ENCODE measurements at regions not wholly inside any gene's neighbourhood (a gene's known extent, or its start where the extent isn't known, plus 50 kb on each side); places are given as distances from the start of the nearest gene placed in this dataset.
"Not testable (repeated sequence)": the region's sequence is repeated elsewhere in the genome, so short reads cannot be mapped to it uniquely, and the experiment has no call there.

GRCh38 chr4:75172551-75172950 lies 239.6 kb downstream of the PARM1 start:
- ChIA-PET CTCF (interaction anchor here (0.5 kb wide), 1 partner anchor 519 kb away, joined by 4 read pairs; no protein-coding TSS in a partner anchor), POLR2A (no interaction called here)
- Mint-ChIP-seq H3K27me3 (ENCODE audit: insufficient read depth, unreplicated experiment) (no peaks in the 10 kb centered on the region), H3K9me3 (ENCODE audit: unreplicated experiment) (no peaks in the 10 kb centered on the region), H3K4me1 (ENCODE audit: insufficient read depth, unreplicated experiment) (no peaks in the 10 kb centered on the region), H3K4me3 (ENCODE audit: unreplicated experiment) (no peak overlapping the region), H3K27ac (ENCODE audit: low read depth, unreplicated experiment) (no peak overlapping the region), H3K36me3 (ENCODE audit: insufficient read depth, unreplicated experiment) (no peaks in the 10 kb centered on the region)
- intact Hi-C loops (cut with micrococcal nuclease): no loop called here
- TF ChIP-seq, protein P1, sequence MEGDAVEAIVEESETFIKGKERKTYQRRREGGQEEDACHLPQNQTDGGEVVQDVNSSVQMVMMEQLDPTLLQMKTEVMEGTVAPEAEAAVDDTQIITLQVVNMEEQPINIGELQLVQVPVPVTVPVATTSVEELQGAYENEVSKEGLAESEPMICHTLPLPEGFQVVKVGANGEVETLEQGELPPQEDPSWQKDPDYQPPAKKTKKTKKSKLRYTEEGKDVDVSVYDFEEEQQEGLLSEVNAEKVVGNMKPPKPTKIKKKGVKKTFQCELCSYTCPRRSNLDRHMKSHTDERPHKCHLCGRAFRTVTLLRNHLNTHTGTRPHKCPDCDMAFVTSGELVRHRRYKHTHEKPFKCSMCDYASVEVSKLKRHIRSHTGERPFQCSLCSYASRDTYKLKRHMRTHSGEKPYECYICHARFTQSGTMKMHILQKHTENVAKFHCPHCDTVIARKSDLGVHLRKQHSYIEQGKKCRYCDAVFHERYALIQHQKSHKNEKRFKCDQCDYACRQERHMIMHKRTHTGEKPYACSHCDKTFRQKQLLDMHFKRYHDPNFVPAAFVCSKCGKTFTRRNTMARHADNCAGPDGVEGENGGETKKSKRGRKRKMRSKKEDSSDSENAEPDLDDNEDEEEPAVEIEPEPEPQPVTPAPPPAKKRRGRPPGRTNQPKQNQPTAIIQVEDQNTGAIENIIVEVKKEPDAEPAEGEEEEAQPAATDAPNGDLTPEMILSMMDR (IDR thresholded peaks at IDR 0.05; ENCODE audit: unreplicated experiment): no peak
- DNase-seq (ENCODE audit: unreplicated experiment): no peak
- BruUV-seq (replicated peaks): no TSS peak

DNA sequence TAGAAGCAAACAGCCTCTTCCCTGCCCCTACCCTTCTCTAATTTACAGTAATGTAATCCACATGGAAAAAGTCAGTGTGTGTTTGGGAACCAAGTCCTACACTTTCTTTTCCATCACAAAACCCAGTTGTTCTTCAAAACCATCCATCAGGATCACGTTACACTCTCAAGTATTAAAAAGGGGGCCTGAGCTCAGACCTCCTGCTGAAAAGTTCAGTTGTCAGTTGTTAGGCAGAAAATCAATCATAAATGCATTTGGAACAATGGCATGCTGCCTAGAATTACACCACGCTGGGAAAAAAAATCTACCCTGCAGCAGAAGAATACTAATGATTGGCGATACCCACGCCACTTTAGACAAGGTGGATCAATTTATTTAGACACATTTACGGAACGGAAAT lies 236.5 kb downstream of the PARM1 start:
- Mint-ChIP-seq H3K36me3 (ENCODE audit: insufficient read depth, unreplicated experiment) (no peaks in the 10 kb centered on the region), H3K27ac (ENCODE audit: low read depth, unreplicated experiment) (no peak overlapping the region), H3K27me3 (ENCODE audit: insufficient read depth, unreplicated experiment) (no peaks in the 10 kb centered on the region), H3K4me3 (ENCODE audit: unreplicated experiment) (no peak overlapping the region), H3K4me1 (ENCODE audit: insufficient read depth, unreplicated experiment) (no peaks in the 10 kb centered on the region), H3K9me3 (ENCODE audit: unreplicated experiment) (no peaks in the 10 kb centered on the region)
- DNase-seq (ENCODE audit: unreplicated experiment): no peak
- ChIA-PET POLR2A (no interaction called here), CTCF (no interaction called here)
- TF ChIP-seq, protein P1 (IDR thresholded peaks at IDR 0.05; ENCODE audit: unreplicated experiment): no peak
- intact Hi-C loops (cut with micrococcal nuclease): no loop called here
- no TSS peak for BruUV-seq (replicated peaks)

GRCh38 chr4:75169020-75169419 lies 236.1 kb downstream of the PARM1 start:
- Mint-ChIP-seq H3K9me3 (ENCODE audit: unreplicated experiment) (no peaks in the 10 kb centered on the region), H3K4me1 (ENCODE audit: insufficient read depth, unreplicated experiment) (no peaks in the 10 kb centered on the region), H3K4me3 (ENCODE audit: unreplicated experiment) (no peak overlapping the region), H3K27ac (ENCODE audit: low read depth, unreplicated experiment) (no peak overlapping the region), H3K27me3 (ENCODE audit: insufficient read depth, unreplicated experiment) (no peaks in the 10 kb centered on the region), H3K36me3 (ENCODE audit: insufficient read depth, unreplicated experiment) (no peaks in the 10 kb centered on the region)
- ChIA-PET CTCF (no interaction called here), POLR2A (no interaction called here)
- no TSS peak for BruUV-seq (replicated peaks)
- TF ChIP-seq, protein P1 (IDR thresholded peaks at IDR 0.05; ENCODE audit: unreplicated experiment): no peak
- intact Hi-C loops (cut with micrococcal nuclease): no loop called here
- no peak for DNase-seq (ENCODE audit: unreplicated experiment)

DNA sequence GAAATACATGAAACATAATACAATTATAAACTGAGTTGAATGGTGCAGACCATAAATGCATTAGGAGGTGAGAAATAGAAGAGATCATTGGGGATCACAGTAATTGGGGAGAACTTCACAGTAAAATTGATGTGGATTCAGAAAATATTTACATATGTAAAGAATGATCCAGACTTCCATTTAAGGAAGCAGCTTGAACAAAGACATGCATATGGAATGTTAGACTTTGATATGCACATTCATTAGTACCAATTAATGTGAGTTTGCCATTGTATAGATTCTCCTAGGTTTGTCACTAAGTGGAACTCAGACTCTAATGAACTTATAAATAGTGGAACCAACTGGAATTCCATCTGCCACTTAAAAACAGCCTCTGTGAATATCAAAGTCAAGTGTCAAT lies 235.6 kb downstream of the PARM1 start:
- intact Hi-C loops (cut with micrococcal nuclease): no loop called here
- BruUV-seq (replicated peaks): no TSS peak
- no peaks in the 10 kb centered on the region for H3K4me1 Mint-ChIP-seq (ENCODE audit: insufficient read depth, unreplicated experiment)
- no peaks in the 10 kb centered on the region for H3K36me3 Mint-ChIP-seq (ENCODE audit: insufficient read depth, unreplicated experiment)
- TF ChIP-seq, protein P1 (IDR thresholded peaks at IDR 0.05; ENCODE audit: unreplicated experiment): no peak
- H3K27ac Mint-ChIP-seq (ENCODE audit: low read depth, unreplicated experiment): no peak overlapping the region
- DNase-seq (ENCODE audit: unreplicated experiment): no peak
- CTCF ChIA-PET: no interaction called here
- POLR2A ChIA-PET: no interaction called here
- no peaks in the 10 kb centered on the region for H3K27me3 Mint-ChIP-seq (ENCODE audit: insufficient read depth, unreplicated experiment)
- no peak overlapping the region for H3K4me3 Mint-ChIP-seq (ENCODE audit: unreplicated experiment)
- H3K9me3 Mint-ChIP-seq (ENCODE audit: unreplicated experiment): no peaks in the 10 kb centered on the region

DNA sequence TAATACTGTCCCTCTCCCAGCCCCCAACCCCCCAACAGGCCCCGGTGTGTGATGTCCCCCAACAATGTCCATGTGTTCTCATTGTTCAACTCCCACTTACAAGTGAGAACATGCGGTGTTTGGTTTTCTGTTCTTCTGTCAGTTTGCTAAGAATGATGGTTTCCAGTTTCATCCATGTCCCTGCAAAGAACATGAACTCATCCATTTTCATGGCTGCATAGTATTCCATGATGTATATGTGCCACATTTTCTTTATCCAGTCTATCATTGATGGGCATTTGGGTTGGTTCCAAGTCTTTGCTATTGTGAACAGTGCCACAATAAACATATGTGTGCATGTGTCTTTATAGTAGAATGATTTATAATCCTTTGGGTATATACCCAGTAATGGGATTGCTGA lies 232.2 kb downstream of the PARM1 start:
- not testable (repeated sequence) for H3K4me1 Mint-ChIP-seq (ENCODE audit: insufficient read depth, unreplicated experiment); H3K27ac Mint-ChIP-seq (ENCODE audit: low read depth, unreplicated experiment)

More for the DNA sequence above, 232.2 kb downstream of the PARM1 start:
- BruUV-seq (replicated peaks); H3K4me3 Mint-ChIP-seq (ENCODE audit: unreplicated experiment); DNase-seq (ENCODE audit: unreplicated experiment); CTCF ChIA-PET; H3K9me3 Mint-ChIP-seq (ENCODE audit: unreplicated experiment); POLR2A ChIA-PET; intact Hi-C loops (cut with micrococcal nuclease); H3K36me3 Mint-ChIP-seq (ENCODE audit: insufficient read depth, unreplicated experiment): not testable (repeated sequence)
- peaks cover 21% of the 10 kb centered on the region for H3K27me3 Mint-ChIP-seq (ENCODE audit: insufficient read depth, unreplicated experiment)
